Neural crest cell (in vitro differentiated cells): ENCODE measurements at regions not wholly inside any gene's neighbourhood (a gene's known extent, or its start where the extent isn't known, plus 50 kb on each side); places are given as distances from the start of the nearest gene placed in this dataset.

ENCODE experiments used
- DNase-seq: peaks from one replicate; pipeline ENCODE4 v3.0.0; 2021; ENCODE audit warnings: low read depth, mixed read lengths, low spot score
- H3K27ac Mint-ChIP-seq: one replicate; pipeline ENCODE4 v1.8.0; 2021; ENCODE audit warnings: mild to moderate bottlenecking, mixed read lengths; ENCODE audit not compliant: unreplicated experiment
- H3K27me3 Mint-ChIP-seq: 2 replicates; pipeline ENCODE4 v1.8.0; 2021; ENCODE audit warnings: low read depth, mild to moderate bottlenecking, mixed read lengths
- H3K36me3 Mint-ChIP-seq: 2 replicates; pipeline ENCODE4 v1.8.0; 2021; ENCODE audit warnings: low read depth, mild to moderate bottlenecking, mixed read lengths
- H3K4me1 Mint-ChIP-seq: 2 replicates; pipeline ENCODE4 v1.8.0; 2021; ENCODE audit warnings: mixed read lengths
- H3K4me3 Mint-ChIP-seq: one replicate; pipeline ENCODE4 v1.8.0; 2021; ENCODE audit warnings: mild to moderate bottlenecking, mixed read lengths
- H3K9me3 Mint-ChIP-seq: 2 replicates; pipeline ENCODE4 v1.8.0; 2021; ENCODE audit warnings: mixed read lengths
- TF ChIP-seq, protein P1 (sequence below): fragments of 200-600 bp; sonication (generic); conservative IDR thresholded peaks from 2 replicates; pipeline ENCODE4 v1.5.0; 2021; ENCODE audit warnings: antibody characterized with exemption, mild to moderate bottlenecking

DNA sequence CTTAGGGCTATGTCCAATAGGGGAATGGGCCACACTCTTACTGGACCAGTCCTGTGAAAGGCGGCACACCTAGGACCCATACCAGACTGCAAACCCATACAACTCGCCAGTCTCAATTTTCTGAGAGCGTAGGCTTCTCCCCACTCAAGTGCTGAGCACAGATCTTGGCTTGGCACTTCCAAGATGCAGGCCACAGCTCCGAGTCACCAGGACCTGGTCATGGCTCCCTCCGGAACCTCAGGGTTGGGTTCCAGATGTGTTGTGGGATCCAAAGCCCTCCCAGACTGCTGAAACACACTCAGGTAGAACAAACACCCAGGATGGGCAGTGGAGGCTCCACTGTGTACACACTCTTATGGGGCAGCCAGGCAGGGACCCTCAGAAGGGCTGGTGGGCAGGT is 103.3 kb downstream of the TMEM144 start:
- TF ChIP-seq, protein P1, sequence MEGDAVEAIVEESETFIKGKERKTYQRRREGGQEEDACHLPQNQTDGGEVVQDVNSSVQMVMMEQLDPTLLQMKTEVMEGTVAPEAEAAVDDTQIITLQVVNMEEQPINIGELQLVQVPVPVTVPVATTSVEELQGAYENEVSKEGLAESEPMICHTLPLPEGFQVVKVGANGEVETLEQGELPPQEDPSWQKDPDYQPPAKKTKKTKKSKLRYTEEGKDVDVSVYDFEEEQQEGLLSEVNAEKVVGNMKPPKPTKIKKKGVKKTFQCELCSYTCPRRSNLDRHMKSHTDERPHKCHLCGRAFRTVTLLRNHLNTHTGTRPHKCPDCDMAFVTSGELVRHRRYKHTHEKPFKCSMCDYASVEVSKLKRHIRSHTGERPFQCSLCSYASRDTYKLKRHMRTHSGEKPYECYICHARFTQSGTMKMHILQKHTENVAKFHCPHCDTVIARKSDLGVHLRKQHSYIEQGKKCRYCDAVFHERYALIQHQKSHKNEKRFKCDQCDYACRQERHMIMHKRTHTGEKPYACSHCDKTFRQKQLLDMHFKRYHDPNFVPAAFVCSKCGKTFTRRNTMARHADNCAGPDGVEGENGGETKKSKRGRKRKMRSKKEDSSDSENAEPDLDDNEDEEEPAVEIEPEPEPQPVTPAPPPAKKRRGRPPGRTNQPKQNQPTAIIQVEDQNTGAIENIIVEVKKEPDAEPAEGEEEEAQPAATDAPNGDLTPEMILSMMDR: no peak
- Mint-ChIP-seq H3K27me3 (no peaks in the 10 kb centered on the region), H3K4me3 (no peak overlapping the region), H3K27ac (no peak overlapping the region), H3K4me1 (no peaks in the 10 kb centered on the region), H3K9me3 (peaks cover 3% of the 10 kb centered on the region), H3K36me3 (no peaks in the 10 kb centered on the region)
- no peak for DNase-seq

DNA sequence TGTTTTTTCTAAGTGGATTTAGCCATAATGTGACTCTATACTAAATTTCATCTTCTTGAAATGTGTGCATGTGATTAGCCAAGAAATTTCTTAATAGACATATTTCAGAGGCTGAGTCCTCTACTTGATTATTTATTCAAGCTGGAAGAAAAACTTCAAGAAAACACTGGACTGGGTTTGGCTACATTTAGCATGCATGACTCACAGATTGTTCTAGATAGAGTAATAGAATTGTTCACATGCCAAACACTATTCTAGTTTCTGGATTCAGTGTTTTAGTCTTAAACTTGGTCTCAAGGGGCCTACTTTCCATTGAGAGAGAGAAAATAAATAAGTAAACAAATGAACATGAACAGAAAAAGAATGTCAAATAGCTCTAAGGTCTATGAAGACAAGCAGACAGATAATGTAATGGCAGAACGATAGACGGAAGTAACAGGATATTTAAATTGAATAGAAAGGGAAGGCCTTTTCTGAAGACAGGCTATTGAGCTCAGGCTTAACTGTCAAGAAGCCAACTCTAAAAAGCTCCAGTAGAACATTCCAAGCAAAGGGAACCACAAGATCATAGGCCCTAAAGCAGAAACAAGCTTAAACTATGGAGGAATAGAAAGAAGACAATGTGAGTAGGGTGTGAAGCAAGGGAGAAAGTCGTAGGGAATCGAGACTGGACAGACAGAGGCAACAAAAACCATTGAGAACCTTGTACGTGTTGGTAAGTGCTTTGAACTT is 104.6 kb downstream of the TMEM144 start:
- H3K9me3 Mint-ChIP-seq: peaks cover 3% of the 10 kb centered on the region
- DNase-seq: no peak
- H3K27me3 Mint-ChIP-seq: no peaks in the 10 kb centered on the region
- no peak overlapping the region for H3K4me3 Mint-ChIP-seq
- no peaks in the 10 kb centered on the region for H3K4me1 Mint-ChIP-seq
- no peaks in the 10 kb centered on the region for H3K36me3 Mint-ChIP-seq
- TF ChIP-seq, protein P1: no peak
- H3K27ac Mint-ChIP-seq: no peak overlapping the region

DNA sequence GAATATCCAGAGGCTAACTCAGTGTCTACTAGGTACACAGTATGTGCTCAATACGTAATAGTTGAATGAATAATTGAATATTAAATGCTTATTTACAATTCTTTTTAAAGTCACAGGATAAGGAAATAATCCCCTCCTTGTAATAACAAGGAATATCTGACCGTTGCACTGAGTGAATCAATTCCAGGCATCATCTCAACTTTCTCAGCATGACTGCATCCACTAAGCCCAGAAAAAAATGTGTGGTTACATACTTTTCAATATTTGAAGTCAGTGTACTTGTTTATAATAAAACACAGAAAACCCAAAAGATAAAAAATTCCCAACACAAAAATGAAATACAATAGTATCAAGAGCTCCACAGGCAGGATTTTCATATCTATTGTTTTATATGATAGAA is 105.4 kb downstream of the TMEM144 start:
- H3K9me3 Mint-ChIP-seq: no peaks in the 10 kb centered on the region
- no peaks in the 10 kb centered on the region for H3K27me3 Mint-ChIP-seq
- DNase-seq: no peak
- H3K27ac Mint-ChIP-seq: no peak overlapping the region
- no peak overlapping the region for H3K4me3 Mint-ChIP-seq
- TF ChIP-seq, protein P1: no peak
- no peaks in the 10 kb centered on the region for H3K36me3 Mint-ChIP-seq
- no peaks in the 10 kb centered on the region for H3K4me1 Mint-ChIP-seq

DNA sequence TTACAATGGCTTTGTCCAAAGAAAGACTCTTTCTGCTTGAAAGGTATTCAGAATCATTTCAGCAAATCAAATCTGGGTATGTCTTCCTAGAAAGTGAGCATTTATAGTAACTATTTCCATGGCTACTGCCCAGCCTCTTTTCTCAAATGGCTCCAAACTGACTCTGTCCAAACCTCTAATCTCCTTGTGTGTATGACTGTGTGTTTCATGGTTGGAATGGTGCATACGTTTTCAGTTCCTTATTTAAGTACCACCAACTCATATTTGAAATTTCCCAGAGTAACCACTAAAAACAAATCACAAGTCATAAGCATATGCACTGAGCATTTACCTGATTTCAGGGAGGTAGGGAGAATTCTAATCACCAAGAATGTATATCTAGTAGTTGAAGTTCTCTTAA is 106.0 kb downstream of the TMEM144 start:
- Mint-ChIP-seq H3K9me3 (no peaks in the 10 kb centered on the region), H3K36me3 (no peaks in the 10 kb centered on the region), H3K27ac (no peak overlapping the region), H3K4me1 (no peaks in the 10 kb centered on the region), H3K4me3 (no peak overlapping the region), H3K27me3 (no peaks in the 10 kb centered on the region)
- TF ChIP-seq, protein P1: no peak
- DNase-seq: no peak

DNA sequence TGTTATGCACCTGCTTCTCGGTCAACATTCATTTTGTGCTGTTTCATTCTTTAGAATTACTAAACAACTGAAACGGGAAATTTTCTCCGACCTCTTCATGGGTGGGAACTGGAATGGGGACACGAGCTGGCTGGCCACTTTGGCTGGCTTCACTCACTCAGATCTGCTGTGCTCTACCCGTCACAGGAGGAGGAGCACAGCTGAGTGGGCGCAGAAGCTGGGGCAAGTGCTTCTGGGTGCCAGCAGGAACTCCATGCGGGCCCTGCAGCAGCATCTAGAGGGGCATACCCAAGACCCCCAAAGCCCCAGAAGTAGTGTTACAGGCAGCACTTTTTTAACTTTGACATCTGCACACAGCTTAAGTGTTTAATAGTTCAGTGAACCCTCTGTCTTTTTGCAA is 109.6 kb downstream of the TMEM144 start:
- TF ChIP-seq, protein P1: no peak
- DNase-seq: no peak
- Mint-ChIP-seq H3K4me1 (no peaks in the 10 kb centered on the region), H3K27me3 (no peaks in the 10 kb centered on the region), H3K9me3 (no peaks in the 10 kb centered on the region), H3K27ac (no peak overlapping the region), H3K36me3 (no peaks in the 10 kb centered on the region), H3K4me3 (no peak overlapping the region)
